GM19240 (cell line): ENCODE measurements at regions not wholly inside any gene's neighbourhood (a gene's known extent, or its start where the extent isn't known, plus 50 kb on each side); places are given as distances from the start of the nearest gene placed in this dataset.

Experiments used
- DNase-seq: peaks from one replicate; pipeline ENCODE4 v3.0.0; 2011; ENCODE audit warnings: low spot score; ENCODE audit not compliant: insufficient read length

DNA sequence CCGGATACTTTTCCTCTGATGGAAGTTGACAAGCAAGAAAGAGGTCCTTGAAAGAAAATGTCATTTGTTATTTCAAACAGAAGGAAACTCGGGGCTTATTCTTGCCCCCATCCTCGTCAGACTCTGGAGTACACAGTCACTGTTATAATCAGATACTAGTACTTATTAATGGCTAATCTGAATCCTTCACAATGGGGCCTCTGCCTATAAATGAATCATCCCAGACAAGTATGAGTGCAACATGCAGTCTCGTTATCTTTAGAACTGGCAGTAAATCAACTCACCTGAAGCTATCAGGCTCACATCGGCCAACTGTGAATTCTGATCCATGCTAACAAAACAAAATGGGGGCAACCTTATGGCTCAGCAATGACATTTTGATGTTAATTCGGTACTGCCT, 216.7 kb downstream of the GRIN2B start:
- no peak for DNase-seq

DNA sequence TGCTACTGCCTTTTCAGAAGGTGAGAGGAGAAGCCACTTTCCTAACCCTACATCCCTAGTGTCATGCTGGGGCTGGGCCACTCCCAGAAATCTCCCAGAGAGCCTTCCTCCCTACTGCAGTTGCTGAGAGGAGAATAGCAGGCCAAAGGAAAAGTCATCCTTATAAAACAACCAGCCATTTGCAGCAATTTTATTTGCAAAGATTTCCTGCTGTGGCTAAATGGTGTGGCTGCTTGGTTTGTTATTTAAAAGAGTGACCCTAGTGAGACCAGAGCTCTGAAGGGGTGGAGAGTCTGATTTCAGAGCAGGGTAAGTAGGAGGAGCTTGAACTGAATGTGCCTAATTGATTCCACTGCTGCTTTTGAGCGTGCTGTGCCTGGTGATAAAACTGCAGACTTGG, 232.0 kb downstream of the GRIN2B start:
- DNase-seq: no peak

DNA sequence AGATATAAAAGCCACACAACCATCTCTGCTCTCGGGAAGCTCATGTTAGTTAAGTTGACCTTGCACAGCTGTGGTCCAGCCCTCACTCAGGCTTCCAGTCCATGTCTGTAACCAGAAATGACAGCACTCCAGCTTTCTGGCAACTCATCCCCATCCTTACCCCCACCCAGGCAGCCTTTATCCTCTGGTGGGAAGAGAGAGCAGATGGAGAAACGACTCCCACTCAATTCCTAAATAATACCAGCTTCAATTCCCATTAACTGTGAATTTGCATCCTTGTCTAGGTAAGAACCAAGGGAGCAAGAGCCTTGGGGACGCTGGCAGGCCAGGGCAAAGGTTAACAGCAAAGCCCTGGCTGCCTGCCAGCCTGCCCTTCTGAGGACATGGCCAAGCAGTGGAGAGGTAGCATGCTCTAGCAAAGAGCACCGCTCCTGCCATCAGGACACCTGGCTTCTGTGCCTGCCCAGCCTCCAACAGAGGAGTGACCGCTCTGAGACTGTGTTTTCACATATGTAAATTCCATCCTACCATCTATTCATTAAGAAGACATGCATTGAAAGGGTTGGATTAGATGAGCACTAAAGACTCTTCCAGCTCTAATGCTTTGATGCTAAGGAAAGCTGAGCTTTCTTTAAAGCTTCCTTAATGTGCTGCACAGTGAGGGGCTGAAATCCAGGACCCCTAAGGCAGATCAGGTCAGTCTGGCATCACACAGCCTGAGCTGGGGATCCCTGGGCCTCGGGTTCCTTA, 236.1 kb downstream of the GRIN2B start:
- DNase-seq: no peak

DNA sequence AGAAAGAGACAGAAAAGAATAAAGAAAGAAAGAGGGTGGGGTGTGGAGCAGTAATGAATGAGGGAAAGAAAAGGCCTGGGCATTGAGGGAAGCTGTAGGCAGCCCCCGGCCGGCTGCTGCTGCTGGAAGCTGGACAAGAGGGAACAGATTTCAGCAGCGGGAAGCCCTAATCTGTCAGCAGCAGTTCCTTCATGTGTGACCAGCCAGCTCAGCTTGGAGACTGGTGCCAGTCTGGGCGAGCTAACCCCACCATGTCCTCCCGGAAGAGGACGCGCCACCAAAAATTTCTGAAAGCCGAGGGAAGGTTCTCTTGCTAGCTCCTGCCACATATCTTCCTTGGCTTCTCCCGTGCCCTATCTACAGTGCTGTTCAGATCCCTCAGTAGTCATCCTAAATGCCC, 236.8 kb downstream of the GRIN2B start:
- no peak for DNase-seq

DNA sequence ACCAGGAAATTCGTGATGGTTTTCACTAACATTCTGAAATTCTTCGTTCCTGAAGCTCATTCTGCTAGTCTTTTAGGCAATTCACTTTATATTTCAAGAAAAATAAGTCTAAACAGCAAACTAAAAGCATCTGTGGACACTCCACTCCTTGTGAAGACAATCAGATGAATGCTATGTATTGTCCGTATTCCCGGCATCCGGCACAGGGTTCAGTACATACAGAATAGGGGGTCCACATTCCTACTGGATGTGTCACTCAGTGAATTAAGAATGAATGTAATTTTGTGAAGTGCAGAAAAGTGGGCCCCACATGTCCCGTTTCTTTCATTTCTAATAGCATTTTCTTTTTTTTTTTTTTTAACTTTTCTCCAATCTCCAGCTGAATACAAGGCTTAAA, 241.3 kb downstream of the GRIN2B start:
- DNase-seq: no peak

DNA sequence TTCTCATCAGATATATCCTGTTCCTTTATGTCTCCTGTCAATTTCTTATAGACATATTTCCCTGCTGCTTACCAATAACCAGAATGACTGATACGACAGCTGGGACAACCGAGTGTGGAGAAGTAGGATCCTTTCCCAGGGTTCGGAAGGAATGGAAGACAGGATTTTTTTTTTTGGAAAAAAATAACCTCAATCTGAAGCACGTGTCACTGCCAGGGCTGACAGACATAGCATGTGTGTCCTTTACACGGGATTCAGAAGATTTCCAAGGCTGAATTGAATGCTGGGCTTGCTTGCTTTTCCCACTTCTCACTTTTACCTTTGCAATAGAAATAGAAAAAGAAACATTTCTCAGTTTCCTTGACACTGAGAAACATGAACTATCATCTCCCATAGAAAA, 245.7 kb downstream of the GRIN2B start:
- DNase-seq: no peak

DNA sequence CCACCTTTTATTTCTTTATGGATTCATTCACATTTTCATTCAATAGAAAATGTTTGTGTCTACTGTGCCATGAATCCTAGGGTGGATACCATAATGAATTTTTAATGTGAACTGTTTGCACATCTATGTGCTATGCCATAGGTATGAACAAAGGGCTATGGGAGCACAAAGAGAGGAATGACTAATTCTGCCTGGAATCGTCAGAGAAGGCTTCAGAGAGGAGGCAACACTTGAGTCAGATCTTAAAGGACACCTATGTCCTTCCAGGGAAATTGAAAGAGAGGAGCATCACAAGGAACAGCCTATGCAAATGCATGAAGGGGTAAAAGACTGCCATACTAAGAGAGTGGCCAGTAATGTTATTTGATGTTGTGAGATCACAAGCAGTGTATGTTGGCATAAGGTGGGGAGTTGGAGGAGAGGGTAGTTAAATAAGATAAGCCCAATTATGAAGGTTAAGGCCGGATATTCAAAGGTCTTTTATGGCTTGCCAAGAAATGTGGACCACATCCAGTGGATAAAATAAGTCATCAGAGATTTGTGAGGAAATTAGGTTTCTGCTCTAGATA, 246.7 kb downstream of the GRIN2B start:
- no peak for DNase-seq

DNA sequence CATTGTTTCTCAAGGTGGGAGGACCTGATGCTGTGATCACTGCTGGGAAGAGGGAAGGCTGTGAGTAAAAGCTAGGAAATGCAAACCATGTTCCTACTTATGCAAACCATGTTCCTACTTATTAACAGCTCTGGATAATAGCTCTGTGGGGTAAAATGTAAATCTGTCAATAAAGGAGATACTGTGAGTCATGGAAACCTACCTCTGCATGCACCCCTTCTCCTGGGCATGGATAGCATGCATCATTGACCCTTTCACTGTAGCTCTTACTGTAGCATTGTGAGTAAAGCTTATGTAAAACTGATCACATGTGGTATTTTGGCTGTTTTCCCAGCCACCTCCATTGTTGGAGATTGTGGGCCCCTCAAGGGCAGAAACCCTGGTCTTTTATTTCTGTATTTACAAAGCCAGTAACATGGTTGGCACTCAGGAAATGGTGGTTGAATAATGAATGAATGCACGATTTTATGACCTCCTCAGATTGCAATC, 253.7 kb downstream of the GRIN2B start:
- DNase-seq: no peak

DNA sequence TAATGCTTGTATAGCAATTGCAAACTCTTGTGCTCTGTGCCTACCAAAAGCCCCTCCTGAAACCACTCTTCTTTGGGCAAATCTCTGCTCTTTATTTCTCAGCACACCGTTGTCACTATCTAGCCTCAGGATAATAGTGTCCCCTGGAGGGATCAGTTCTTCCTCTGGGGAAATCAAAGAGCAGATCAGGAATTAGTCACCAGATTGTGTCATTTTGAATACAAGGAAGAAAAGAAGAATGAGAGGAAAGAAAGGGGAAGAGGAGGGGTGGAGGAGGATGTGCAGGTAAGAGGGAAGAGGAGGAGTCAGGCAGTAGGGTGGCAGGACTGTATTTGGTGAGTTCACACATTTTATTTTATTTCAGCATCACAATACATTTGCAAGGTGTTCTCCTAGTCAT, 256.4 kb downstream of the GRIN2B start:
- no peak for DNase-seq

DNA sequence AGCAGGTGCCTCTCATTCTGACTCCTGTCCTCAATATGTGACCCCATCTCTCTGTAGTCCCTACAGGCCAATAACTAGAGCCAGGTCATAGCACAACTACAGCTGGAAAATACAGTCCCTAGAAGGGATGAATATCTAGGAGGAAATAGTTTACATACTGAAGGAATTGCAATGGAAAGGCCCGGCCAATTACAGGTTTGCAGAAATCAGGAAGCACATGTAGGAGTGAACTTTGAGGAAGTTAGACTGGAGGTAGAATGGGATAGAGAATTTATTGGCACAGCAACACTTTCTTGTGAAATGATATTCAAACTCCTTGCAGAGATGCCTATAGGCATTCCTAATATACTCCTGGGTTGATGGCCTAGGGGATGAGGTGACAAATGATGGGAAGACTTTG, 257.3 kb downstream of the GRIN2B start:
- no peak for DNase-seq

DNA sequence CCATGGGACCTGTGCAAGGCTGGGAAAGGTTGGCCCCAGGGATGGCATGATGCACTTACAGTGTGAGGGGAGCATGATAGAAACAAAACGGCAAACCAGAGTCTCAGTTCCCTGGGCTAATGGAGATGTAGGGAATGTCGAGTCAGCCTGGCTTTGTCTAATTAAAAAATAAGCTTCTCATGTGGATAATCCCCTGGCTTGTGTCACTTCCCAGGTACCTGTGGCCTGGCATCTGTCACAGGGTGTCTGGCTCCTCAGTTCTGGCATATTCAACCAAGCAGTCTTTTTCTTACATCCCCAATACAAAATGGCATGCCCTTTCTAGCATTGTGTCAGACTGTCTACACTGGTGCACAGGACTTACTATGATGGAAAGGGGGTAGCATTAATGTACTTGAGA, 261.4 kb downstream of the GRIN2B start:
- DNase-seq: no peak

DNA sequence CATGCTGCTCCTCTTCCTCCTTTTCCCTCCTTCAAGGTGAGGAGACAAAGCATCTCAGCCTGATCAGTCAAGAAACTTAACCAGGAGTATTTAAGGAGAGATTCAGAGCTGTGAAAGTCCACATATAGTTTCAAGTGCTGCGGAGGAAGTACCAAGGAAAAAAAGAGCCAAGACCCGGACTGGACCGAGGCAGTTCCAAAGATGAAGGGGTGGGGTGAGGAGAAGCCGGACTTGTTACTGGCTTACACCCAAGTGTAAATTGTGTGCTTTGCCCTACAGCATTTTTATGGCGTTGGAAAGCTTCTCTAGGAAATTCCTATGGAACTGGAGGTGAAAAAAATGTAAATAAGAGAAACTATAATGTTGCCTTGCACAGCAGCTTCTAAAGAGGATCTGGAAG, 263.1 kb downstream of the GRIN2B start:
- DNase-seq: no peak

DNA sequence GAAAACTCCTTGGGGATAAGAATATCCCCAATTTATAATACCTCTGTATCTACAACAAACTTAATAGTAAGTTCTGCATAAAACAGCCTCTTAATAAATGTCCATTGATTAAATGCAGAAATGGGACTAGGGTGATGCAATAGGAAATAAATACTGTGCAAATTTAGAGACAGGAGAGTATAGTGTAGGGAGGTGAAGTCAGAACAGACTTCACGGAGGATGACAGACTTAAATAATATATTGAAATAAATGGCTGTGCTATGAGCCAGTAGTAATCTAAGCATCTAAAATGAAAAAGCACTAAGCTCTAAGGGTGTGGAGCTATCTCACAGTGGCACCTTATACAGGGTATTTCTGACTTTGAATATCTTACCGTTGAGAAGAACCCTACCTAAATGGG, 265.3 kb downstream of the GRIN2B start:
- DNase-seq: no peak

DNA sequence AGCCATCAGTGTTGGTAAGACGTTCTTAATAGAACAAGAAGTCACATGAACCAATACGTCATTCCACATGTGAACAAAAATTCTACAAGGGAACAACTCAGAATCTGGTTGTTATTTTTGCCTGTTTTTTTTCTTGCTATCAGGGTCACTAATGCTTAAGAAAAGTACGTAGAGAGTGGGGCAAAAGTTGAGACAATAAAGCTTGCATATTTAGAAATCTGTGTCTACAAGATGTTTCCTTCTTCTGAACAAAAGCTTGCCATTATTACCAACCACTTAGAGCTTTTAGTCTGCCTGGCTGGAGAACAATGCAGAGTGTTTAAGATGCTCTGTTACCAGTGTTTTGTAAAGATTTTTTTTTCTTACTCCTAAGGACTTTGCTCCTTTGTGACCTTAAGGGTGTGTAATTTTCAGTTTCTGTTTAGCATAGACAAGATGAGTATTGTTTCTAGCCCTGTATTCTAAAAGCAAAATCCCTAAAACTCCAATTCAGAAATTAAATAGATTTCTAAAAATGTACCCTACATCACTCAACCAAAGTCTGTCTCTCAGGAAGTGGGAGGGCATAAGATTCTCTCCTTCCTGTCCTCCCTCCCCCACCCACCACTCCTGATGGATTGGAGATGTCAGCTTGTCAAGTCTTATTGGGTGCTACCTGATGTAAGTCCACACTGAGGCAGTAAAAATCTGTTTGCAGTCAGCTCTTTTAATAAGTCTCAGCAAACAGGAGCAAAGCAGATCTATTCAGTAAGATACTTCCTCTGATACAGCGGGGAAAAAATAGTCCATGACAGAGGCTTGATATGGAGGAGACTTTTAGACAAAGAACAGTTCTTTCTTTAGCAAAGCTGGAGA, 267.6 kb downstream of the GRIN2B start:
- no peak for DNase-seq

DNA sequence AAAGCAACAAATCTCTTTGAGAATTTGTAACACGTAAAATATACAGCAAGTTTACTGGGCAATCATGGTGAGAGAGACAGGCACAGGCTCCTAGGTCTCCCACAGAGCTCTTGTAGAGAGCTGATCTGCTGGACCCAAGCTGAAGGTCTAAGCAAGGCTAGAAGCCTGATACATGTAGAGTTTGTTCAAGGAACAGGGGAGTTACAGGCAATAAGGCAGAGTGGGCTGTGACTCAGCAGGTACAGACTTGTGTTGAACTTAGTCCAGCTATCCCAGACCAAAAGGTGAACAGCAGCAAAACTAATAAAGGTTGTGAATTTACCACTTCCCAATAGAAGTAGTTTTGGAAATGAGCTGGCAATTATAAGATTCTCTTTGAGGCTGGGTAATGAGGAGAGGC, 273.6 kb downstream of the GRIN2B start:
- DNase-seq: no peak

DNA sequence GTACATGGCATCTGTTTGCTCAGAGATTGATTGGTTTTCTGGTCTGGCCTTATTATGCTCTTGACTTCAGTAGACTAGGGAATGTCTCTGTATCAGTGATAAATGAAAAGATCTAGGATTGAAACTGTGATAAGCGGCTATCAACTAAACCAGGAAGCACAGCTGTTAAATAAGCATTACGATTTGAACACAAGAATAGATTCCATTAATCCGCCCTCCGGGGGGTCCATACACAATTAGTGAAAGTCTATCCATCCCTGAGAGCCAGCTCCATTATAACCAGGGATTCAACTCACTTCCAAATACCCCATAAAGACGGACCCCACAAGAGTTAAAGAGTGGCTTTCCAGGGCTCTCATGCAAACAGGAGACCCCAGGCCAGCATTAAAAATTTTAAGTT, 279.0 kb downstream of the GRIN2B start:
- DNase-seq: no peak

DNA sequence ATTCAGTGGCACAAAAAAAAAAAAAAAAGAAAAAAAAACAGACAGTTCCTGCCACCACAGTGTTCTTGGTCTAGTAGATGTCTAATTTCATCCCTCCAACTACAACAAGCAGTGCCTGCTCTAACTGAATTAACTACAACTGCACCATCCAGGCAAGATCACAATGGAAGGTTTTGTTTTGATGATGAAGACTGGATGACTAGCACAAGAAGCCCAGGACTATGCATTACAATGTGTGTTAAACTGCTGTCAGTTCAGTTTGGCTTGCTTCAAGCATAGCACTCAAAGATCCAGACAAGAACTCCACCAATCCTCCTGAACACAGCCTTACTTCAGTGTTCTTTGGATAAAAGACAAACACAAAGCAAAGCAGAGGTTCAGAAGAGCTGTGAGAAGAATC, 279.9 kb downstream of the GRIN2B start:
- no peak for DNase-seq

DNA sequence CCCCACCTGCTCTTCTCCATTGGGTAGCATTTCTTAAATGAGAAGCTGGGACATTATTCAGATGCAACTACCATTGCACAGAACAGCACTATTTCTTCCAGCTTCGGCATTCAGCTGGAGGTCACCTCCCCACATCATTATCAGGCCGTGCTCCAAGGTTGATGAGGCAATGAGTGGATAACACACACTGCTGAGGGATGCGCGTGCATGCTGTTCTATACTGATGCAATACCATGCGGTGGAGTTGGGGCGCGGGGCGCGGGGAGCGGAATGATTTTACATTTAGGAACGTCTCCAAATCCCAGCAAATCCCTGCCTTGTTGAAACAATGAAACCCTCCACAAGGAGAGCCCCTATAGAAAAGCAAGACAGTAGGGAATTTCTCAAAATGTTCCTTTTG, 283.4 kb downstream of the GRIN2B start:
- DNase-seq: no peak

DNA sequence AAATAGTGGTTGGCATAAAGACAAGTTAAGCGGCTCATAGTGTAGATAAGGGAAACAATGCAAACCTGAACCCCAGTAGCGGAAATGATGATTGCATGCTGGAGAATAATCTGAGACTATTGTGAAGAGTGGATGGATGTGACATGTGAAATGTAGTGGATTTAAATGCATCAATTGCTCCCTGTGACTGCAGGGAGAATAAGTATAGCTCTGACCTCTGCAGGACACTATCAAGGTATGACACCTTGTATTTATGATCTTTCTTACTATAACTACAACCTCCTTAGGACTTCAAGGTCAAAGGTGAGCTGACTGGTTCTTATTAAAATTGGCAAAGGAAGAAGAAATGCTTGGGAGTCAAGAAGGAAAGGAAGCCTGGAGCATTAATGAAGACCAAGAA, 285.6 kb downstream of the GRIN2B start:
- DNase-seq: no peak

DNA sequence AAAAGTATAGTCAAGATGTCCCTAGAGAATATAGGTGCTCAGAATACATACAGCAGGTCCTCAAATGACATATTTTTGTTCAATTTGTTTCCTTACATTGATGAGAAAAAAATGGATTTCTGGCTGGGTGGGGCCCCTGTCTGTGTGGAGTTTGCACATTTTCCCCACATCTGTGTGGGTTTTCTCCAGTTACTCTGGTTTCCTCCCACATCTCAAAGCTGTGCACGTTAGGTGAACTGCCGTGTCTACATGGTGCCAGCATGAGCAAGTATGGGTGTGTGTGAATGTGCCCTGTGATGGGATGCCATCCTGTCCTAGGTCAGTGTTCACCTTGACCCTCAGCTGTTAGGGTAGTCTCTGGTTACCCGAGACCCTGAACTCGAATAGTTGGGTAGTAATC, 289.1 kb downstream of the GRIN2B start:
- no peak for DNase-seq

DNA sequence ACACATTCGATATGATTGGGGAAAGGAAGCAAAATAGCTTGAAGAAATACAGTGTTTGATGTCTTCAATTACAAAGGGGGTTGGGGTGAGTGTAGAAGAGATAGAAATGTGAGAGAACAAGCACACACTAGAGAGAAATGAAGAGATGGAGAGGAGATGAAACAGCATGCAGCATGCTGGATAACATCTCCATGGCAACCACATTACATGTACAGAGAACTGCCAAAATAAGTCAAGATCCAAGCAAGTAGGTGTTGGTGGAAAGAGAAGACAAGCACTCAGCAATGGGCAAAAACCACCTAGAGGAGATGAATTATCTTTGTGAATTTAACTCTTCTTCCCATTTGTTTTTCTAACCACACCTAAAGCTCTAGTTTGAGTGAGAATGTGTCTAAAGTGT, 289.8 kb downstream of the GRIN2B start:
- DNase-seq: no peak

DNA sequence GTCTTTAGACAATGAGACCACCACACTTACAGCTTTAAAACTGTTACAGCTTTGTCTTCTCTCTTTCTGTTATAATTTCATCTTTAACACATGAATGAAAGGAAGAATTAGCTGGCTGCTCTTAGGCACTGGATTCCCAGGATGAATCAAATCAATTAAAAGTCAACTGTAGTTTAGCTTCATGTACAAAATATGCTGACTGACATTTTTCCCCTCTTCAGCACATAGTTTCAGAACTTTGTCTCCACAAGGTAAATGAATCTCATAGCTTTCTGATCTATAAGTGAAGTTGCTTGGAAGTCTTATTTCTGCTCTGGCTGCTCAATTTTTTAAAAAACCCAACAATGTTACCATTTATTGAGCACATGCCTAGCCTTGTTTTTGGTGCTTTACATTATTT, 293.8 kb downstream of the GRIN2B start:
- DNase-seq: no peak

DNA sequence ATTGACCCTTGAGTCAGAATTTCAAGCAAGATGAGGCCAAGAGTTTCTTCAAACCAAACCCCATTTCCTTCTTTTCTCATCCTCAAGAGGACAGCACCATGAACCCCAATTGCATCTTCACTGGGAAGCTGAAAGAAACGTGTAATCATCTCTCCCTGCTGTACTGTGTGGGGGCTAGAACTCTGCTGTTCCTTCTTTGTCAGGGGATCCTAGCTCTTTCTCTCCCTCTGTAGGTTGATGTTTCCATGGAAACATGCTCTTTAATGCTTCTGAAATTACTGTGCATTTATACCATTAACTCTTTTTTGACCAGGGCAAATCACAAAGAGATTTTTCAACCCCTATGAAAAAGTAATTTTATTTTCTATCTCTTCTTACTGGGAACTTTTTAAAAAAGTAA, 295.1 kb downstream of the GRIN2B start:
- no peak for DNase-seq
